GM23338 (cell line): ENCODE measurements at regions not wholly inside any gene's neighbourhood (a gene's known extent, or its start where the extent isn't known, plus 50 kb on each side); places are given as distances from the start of the nearest gene placed in this dataset.

Experiments
- CREB1 ChIP-seq: fragments of 250-450 bp; sonication (Bioruptor Pico); IDR thresholded peaks from 2 replicates; pipeline ENCODE4 v1.5.0; 2020; ENCODE audit warnings: low read depth, mild to moderate bottlenecking, moderate library complexity
- CTCF ChIP-seq, 2 experiments: fragments of 200-600 bp in 1 of 2; sonication (generic) in 1 of 2; conservative IDR thresholded peaks; 2 replicates each; pipeline versions ENCODE4 v1.5.1 to v1.6.1; 2016 to 2017; ENCODE audit warnings: antibody characterized with exemption in 2 of 2, low read depth in 2 of 2, mild to moderate bottlenecking in 2 of 2, moderate library complexity in 1 of 2
- ETS1 ChIP-seq: IDR thresholded peaks from 2 replicates; pipeline ENCODE4 v1.6.1; 2016; ENCODE audit warnings: antibody characterized with exemption
- EZH2 ChIP-seq: fragments of 200-600 bp; sonication (generic); IDR thresholded peaks from one replicate; pipeline ENCODE4 v1.8.0; 2017; ENCODE audit warnings: antibody characterized with exemption, mild to moderate bottlenecking, low read depth; ENCODE audit not compliant: unreplicated experiment
- EZH2phosphoT487 ChIP-seq: fragments of 200-600 bp; sonication (generic); IDR thresholded peaks from one replicate; pipeline ENCODE4 v1.8.1; 2018; ENCODE audit warnings: antibody characterized with exemption; ENCODE audit not compliant: unreplicated experiment
- NANOG ChIP-seq: IDR thresholded peaks from 2 replicates; pipeline ENCODE4 v1.6.1; 2016; ENCODE audit warnings: antibody characterized with exemption, borderline replicate concordance
- POLR2AphosphoS5 ChIP-seq: IDR thresholded peaks from 2 replicates; pipeline ENCODE4 v1.6.1; 2016; ENCODE audit warnings: antibody characterized with exemption, low read depth
- STAT1 ChIP-seq: IDR thresholded peaks from one replicate; pipeline ENCODE4 v1.6.1; 2016; ENCODE audit warnings: antibody characterized with exemption; ENCODE audit not compliant: unreplicated experiment
- ZNF114 ChIP-seq: fragments of 250-450 bp; sonication (Bioruptor Pico); IDR thresholded peaks from 2 replicates; pipeline ENCODE4 v1.5.0; 2020; ENCODE audit warnings: mild to moderate bottlenecking, moderate library complexity
- ZNF462 ChIP-seq: fragments of 250-450 bp; sonication (Bioruptor Pico); IDR thresholded peaks from 2 replicates; pipeline ENCODE4 v1.5.0; 2020; ENCODE audit warnings: mild to moderate bottlenecking, moderate library complexity
- TF ChIP-seq, protein P1 (sequence below): IDR thresholded peaks from one replicate; pipeline ENCODE4 v1.6.1; 2018; ENCODE audit warnings: antibody characterized with exemption; ENCODE audit not compliant: unreplicated experiment

DNA sequence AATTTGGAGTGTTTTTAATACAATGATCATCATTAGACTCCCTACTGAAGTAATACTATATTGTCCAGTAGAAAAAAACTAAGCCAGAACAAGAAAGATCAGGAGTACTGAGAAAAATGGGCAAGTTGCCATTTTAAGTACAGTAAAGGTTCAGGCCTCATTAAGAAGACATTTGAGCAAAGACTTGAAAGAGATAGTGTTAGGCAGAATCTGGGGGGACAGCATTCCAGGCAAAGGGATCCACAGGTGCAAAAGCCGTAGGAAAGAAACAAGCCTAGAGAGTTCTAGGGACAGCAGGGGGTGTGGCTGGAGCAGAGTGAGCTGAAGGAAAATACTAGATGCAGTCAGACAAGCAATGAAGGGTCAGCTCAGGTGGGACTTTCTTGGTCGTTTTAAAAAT is 58.1 kb upstream of the INTU start:
- TF ChIP-seq EZH2phosphoT487, result no peak
- TF ChIP-seq CTCF (conservative IDR thresholded peaks at IDR 0.05; ENCODE audit: low read depth in 2 of 2), result no peak
- no peak for TF ChIP-seq POLR2AphosphoS5
- no peak for TF ChIP-seq EZH2
- no peak for TF ChIP-seq CREB1 (CRISPR knock-in tag)
- TF ChIP-seq, protein P1, sequence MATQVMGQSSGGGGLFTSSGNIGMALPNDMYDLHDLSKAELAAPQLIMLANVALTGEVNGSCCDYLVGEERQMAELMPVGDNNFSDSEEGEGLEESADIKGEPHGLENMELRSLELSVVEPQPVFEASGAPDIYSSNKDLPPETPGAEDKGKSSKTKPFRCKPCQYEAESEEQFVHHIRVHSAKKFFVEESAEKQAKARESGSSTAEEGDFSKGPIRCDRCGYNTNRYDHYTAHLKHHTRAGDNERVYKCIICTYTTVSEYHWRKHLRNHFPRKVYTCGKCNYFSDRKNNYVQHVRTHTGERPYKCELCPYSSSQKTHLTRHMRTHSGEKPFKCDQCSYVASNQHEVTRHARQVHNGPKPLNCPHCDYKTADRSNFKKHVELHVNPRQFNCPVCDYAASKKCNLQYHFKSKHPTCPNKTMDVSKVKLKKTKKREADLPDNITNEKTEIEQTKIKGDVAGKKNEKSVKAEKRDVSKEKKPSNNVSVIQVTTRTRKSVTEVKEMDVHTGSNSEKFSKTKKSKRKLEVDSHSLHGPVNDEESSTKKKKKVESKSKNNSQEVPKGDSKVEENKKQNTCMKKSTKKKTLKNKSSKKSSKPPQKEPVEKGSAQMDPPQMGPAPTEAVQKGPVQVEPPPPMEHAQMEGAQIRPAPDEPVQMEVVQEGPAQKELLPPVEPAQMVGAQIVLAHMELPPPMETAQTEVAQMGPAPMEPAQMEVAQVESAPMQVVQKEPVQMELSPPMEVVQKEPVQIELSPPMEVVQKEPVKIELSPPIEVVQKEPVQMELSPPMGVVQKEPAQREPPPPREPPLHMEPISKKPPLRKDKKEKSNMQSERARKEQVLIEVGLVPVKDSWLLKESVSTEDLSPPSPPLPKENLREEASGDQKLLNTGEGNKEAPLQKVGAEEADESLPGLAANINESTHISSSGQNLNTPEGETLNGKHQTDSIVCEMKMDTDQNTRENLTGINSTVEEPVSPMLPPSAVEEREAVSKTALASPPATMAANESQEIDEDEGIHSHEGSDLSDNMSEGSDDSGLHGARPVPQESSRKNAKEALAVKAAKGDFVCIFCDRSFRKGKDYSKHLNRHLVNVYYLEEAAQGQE, result no peak
- no peak for TF ChIP-seq ETS1
- TF ChIP-seq ZNF462 (CRISPR knock-in tag), result no peak
- no peak for TF ChIP-seq ZNF114 (CRISPR knock-in tag)
- TF ChIP-seq STAT1, result no peak
- no peak for TF ChIP-seq NANOG
